T-cell (primary cell): ENCODE measurements at regions not wholly inside any gene's neighbourhood (a gene's known extent, or its start where the extent isn't known, plus 50 kb on each side); places are given as distances from the start of the nearest gene placed in this dataset.
"Not testable (repeated sequence)": the region's sequence is repeated elsewhere in the genome, so short reads cannot be mapped to it uniquely, and the experiment has no call there.

Experiments used
- ATAC-seq, 4 experiments: fragments of 200-7000 bp in 3 of 4; fragments of 150-1000 bp in 1 of 4; cut with Tn5 transposase; replicated peaks in 1 of 4; 1 replicate in 3 of 4; 2 replicates in 1 of 4; pipeline ENCODE4 v1.10.0; 2021; ENCODE audit warnings: moderate library complexity in 3 of 4, mild to moderate bottlenecking in 2 of 4, moderate number of reproducible peaks in 1 of 4
- CTCF ChIA-PET, 2 donors: fragments of 300-600 bp; sonication (Branson Sonifier 250); formaldehyde crosslinking; loops; one replicate each; lab custom pipeline; 2022; ENCODE audit warnings: antibody characterized with exemption in 2 of 2; lab: Charles Lee
- POLR2A ChIA-PET, 2 donors: fragments of 300-600 bp; sonication (Branson Sonifier 250); formaldehyde crosslinking; loops; one replicate each; lab custom pipeline; 2022; ENCODE audit warnings: antibody characterized with exemption in 2 of 2; lab: Charles Lee
- DNase-seq, 35 experiments: peaks; one replicate each; pipeline versions ENCODE4 v3.0.0 to v3.0.0-alpha.2; 2013 to 2023
- H3K27ac ChIP-seq: one replicate; pipeline ENCODE4 v1.5.1; 2013; ENCODE audit warnings: low read length
- H3K27me3 ChIP-seq, 2 experiments: replicated peaks in 1 of 2; 1 replicate in 1 of 2; 2 replicates in 1 of 2; pipeline versions ENCODE4 v1.6.1 to v1.7.0; 2013; ENCODE audit warnings: low read length in 1 of 2, mixed read lengths in 1 of 2; ENCODE audit not compliant: control insufficient read depth in 2 of 2, insufficient read depth in 2 of 2; ENCODE audit errors: extremely low read depth in 1 of 2
- H3K36me3 ChIP-seq, 2 donors: 1 replicate in 1 of 2; 2 replicates in 1 of 2; pipeline versions ENCODE4 v1.6.1 to v1.7.0; 2013; ENCODE audit warnings: low read length in 1 of 2; ENCODE audit not compliant: control insufficient read depth in 2 of 2, insufficient read depth in 1 of 2; ENCODE audit errors: extremely low read depth in 1 of 2
- H3K4me1 ChIP-seq, 2 experiments: 1 replicate in 1 of 2; 2 replicates in 1 of 2; pipeline versions ENCODE4 v1.6.1 to v1.7.0; 2013; ENCODE audit warnings: low read length in 2 of 2, mixed read lengths in 1 of 2; ENCODE audit not compliant: insufficient read depth in 2 of 2, control insufficient read depth in 1 of 2; ENCODE audit errors: extremely low read depth in 1 of 2
- H3K4me3 ChIP-seq, 2 donors: 1 replicate in 1 of 2; 2 replicates in 1 of 2; pipeline versions ENCODE4 v1.5.1 to v1.7.0; 2013; ENCODE audit warnings: mild to moderate bottlenecking in 2 of 2, low read length in 1 of 2, moderate library complexity in 1 of 2; ENCODE audit not compliant: control insufficient read depth in 1 of 2; ENCODE audit errors: extremely low read depth in 1 of 2
- H3K9me3 ChIP-seq: 2 replicates; pipeline ENCODE4 v1.7.0; 2013
- H3K27ac Mint-ChIP-seq, 2 donors: one replicate each; pipeline ENCODE4 v1.8.0; 2020 to 2021; ENCODE audit warnings: mild to moderate bottlenecking in 2 of 2, mixed read lengths in 2 of 2
- H3K27me3 Mint-ChIP-seq, 2 donors: one replicate each; pipeline ENCODE4 v1.8.0; 2021 to 2022; ENCODE audit warnings: mixed read lengths in 2 of 2
- H3K36me3 Mint-ChIP-seq: one replicate; pipeline ENCODE4 v1.8.0; 2021; ENCODE audit warnings: mixed read lengths
- H3K4me1 Mint-ChIP-seq, 3 donors: one replicate each; pipeline ENCODE4 v1.8.0; 2020 to 2022; ENCODE audit warnings: mixed read lengths in 3 of 3, mild to moderate bottlenecking in 1 of 3
- H3K4me3 Mint-ChIP-seq, 3 donors: one replicate each; pipeline ENCODE4 v1.8.0; 2020 to 2022; ENCODE audit warnings: mild to moderate bottlenecking in 3 of 3, mixed read lengths in 3 of 3, moderate library complexity in 3 of 3
- H3K9me3 Mint-ChIP-seq, 3 donors: one replicate each; pipeline ENCODE4 v1.8.0; 2020 to 2022; ENCODE audit warnings: mixed read lengths in 3 of 3
- WGBS: methylation state at CpG from one replicate; pipeline ENCODE4 v1.1.5; 2013; ENCODE audit warnings: missing lambda C conversion rate; ENCODE audit not compliant: insufficient coverage; 5-methylcytosine and 5-hydroxymethylcytosine counted together

DNA sequence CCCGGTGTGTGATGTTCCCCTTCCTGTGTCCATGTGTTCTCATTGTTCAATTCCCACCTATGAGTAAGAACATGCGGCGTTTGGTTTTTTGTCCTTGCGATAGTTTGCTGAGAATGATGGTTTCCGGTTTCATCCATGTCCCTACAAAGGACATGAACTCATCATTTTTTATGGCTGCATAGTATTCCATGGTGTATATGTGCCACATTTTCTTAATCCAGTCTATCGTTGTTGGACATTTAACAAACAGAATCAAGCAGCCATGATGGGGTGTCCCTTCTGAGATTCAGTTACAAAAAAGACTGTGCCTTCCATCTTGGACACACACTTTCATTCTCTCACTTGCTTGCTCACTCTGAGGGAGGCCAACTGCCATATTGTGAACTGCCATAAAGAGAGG lies 66.5 kb upstream of the MDM1 start:
- DNase-seq, CTCF ChIA-PET, H3K27me3 Mint-ChIP-seq, H3K27me3 ChIP-seq, POLR2A ChIA-PET, H3K36me3 ChIP-seq, H3K9me3 Mint-ChIP-seq, H3K4me3 ChIP-seq, ATAC-seq, H3K27ac ChIP-seq, H3K27ac Mint-ChIP-seq, H3K4me3 Mint-ChIP-seq, H3K36me3 Mint-ChIP-seq, H3K9me3 ChIP-seq, H3K4me1 ChIP-seq: not testable (repeated sequence)
- H3K4me1 Mint-ChIP-seq = peaks cover 2 to 11% (median 6%) of the 10 kb centered on the region in 3 donors
- WGBS = 80% methylated on average over 1 of the region's 6 CpGs

DNA sequence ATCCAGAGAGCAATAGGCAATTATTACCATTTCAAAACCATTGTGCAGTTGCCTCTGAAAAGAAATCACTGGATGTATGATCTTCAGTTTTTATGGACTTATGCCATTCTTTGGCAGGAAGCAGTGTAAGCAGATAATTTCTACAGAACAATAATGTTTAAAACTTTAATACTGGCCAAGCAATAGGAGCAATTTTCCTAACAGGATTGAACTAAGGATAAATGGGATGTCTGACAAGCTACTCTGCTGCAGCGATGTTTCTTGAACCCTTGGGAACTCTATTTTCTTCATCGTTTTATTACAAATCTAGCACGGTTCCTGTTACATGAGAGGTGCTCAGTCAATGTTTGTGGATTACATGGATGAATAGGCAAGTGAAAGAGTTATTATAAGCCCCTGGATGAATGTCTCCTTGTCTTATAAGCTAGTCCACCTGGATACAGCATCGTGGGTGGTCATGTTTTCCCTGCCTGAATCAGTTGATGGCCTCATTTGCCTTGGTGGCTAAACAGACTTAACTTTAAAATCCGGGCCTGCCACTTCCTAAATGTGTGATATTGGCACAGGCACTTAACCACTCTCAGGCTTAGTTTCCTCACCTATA lies 68.2 kb upstream of the MDM1 start:
- Mint-ChIP-seq H3K27ac (no peak overlapping the region), H3K9me3 (peaks cover 0 to 6% (median 0%) of the 10 kb centered on the region in 3 donors), H3K27me3 (no peaks in the 10 kb centered on the region), H3K36me3 (no peaks in the 10 kb centered on the region), H3K4me3 (no peak overlapping the region), H3K4me1 (peaks cover 5 to 14% (median 13%) of the 10 kb centered on the region in 3 donors)
- POLR2A ChIA-PET = no interaction called here
- Histone ChIP-seq H3K9me3 (no peaks in the 10 kb centered on the region), H3K27ac (no peak overlapping the region), H3K4me1 (peaks cover 2 to 4% of the 10 kb centered on the region in 2 experiments), H3K4me3 (no peak overlapping the region), H3K27me3 (no peaks in the 10 kb centered on the region), H3K36me3 (no peaks in the 10 kb centered on the region)
- CTCF ChIA-PET = no interaction called here
- no peak for DNase-seq
- 100% methylated on average over 3 of the region's 5 CpGs for WGBS
- no peak for ATAC-seq

DNA sequence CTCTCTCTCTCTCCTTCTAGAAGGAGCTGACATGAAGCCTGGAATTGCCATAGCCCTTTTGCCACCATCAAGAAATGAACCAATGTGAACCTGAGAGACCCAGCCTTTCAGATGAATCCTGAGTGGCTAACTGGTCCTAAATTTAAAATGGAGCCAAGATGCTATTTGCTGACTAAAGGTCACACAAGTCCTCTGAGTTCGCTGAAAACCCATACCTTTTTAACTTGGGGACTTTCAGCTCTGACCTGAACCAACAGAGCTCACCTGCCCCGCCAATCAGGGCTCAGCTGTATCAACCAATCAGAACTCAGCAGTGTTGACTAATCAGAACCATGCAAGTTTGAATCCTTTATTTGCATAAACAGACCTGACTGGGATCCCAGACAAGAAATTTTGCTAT lies 70.3 kb upstream of the MDM1 start:
- DNase-seq = no peak
- Histone ChIP-seq H3K27me3 (no peaks in the 10 kb centered on the region), H3K27ac (no peak overlapping the region), H3K36me3 (no peaks in the 10 kb centered on the region), H3K4me3 (no peak overlapping the region), H3K4me1 (peaks cover 2 to 7% of the 10 kb centered on the region in 2 experiments), H3K9me3 (no peaks in the 10 kb centered on the region)
- no peak overlapping the region for H3K4me3 Mint-ChIP-seq
- H3K27me3 Mint-ChIP-seq = no peaks in the 10 kb centered on the region
- H3K27ac Mint-ChIP-seq = no peak overlapping the region
- 100% methylated on average over 2 of the region's 2 CpGs for WGBS
- CTCF ChIA-PET = no interaction called here
- POLR2A ChIA-PET = interaction anchor here in 1 of 2 donors (0.6 kb wide), 1 partner anchor 475 kb away, joined by 4 read pairs; no protein-coding TSS in a partner anchor
- no peaks in the 10 kb centered on the region for H3K36me3 Mint-ChIP-seq
- peaks cover 11 to 24% (median 22%) of the 10 kb centered on the region in 3 donors for H3K4me1 Mint-ChIP-seq
- peaks cover 0 to 4% (median 0%) of the 10 kb centered on the region in 3 donors for H3K9me3 Mint-ChIP-seq
- no peak for ATAC-seq

DNA sequence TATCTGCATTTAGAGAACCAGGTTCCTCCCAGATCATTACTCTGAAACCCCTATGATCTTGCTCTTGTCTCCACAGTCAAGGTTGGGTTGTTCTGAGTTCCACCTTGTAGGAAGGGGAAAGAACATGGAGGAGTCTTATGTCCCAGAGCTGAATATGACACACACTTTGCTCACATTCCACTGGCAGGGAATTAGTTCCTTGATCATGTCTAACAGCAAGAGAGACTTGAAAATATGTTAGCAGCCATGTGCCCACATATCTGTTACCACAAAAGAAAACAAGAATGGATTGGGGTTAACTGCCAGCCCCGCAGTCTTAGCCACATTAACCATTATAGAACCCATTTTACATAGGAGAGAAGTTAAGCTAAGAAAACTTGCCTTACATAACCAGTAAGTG lies 71.1 kb upstream of the MDM1 start:
- DNase-seq = no peak
- H3K4me1 Mint-ChIP-seq = peaks cover 11 to 22% (median 20%) of the 10 kb centered on the region in 3 donors
- H3K27me3 ChIP-seq = no peaks in the 10 kb centered on the region
- no peaks in the 10 kb centered on the region for H3K9me3 Mint-ChIP-seq
- no CpG with 5 or more reads among the region's 1 CpG for WGBS
- no peak for ATAC-seq
- H3K4me1 ChIP-seq = peaks cover 2 to 7% of the 10 kb centered on the region in 2 experiments
- no peak overlapping the region for H3K27ac ChIP-seq
- H3K27ac Mint-ChIP-seq = no peak overlapping the region
- CTCF ChIA-PET = interaction anchor here in 1 of 2 donors (0.5 kb wide), 1 partner anchor 45 kb away, joined by 4 read pairs; no protein-coding TSS in a partner anchor
- POLR2A ChIA-PET = no interaction called here
- H3K4me3 Mint-ChIP-seq = no peak overlapping the region
- no peak overlapping the region for H3K4me3 ChIP-seq
- H3K36me3 ChIP-seq = no peaks in the 10 kb centered on the region
- H3K27me3 Mint-ChIP-seq = no peaks in the 10 kb centered on the region
- no peaks in the 10 kb centered on the region for H3K36me3 Mint-ChIP-seq
- H3K9me3 ChIP-seq = no peaks in the 10 kb centered on the region

DNA sequence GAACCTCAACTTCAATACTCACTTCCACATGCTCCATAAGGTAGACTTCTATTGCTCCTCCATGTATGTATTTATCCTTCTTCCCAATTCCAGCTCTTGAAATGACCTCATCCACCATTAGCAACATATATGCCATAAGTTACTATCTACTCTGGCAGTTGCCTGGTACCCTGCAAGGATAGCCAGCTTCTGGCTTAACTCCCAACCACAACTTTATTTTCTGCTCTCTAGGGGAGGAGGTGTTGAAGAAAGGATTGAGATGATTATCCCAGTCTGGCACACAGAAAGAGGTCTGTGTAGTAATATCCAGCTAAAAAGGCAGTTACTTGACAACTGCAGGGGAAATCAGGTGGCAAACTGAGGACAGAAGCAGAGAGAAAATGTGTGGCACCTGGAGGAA lies 71.5 kb upstream of the MDM1 start:
- DNase-seq (no peak), ATAC-seq (no peak)
- H3K4me1 Mint-ChIP-seq = peaks cover 11 to 22% (median 20%) of the 10 kb centered on the region in 3 donors
- H3K9me3 Mint-ChIP-seq = no peaks in the 10 kb centered on the region
- no peaks in the 10 kb centered on the region for H3K36me3 Mint-ChIP-seq
- CTCF ChIA-PET = no interaction called here
- Histone ChIP-seq H3K9me3 (no peaks in the 10 kb centered on the region), H3K4me3 (no peak overlapping the region), H3K4me1 (peaks cover 2 to 7% of the 10 kb centered on the region in 2 experiments), H3K27me3 (no peaks in the 10 kb centered on the region), H3K27ac (no peak overlapping the region), H3K36me3 (no peaks in the 10 kb centered on the region)
- H3K27me3 Mint-ChIP-seq = no peaks in the 10 kb centered on the region
- H3K27ac Mint-ChIP-seq = no peak overlapping the region
- POLR2A ChIA-PET = no interaction called here
- no peak overlapping the region for H3K4me3 Mint-ChIP-seq

DNA sequence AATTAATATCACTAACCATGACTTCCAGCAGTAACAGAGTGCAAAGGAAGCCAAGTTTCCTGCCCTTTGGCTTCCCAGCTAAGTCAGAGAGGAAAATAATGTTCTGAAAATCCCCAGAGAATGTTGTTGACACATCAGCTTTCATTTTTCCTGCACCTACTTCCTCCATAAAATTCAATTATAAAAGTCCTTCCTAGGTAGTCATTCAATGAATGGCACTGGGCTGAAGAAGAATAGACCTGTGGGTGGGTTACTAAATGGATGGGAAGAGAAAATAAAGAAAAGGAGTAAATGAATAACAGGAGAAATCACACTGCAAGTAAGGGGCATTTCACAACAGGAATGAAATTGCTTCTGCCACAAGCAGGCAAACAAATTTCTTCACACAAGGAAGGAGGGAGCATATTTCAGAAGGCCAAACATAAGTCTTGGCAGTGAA lies 73.2 kb upstream of the MDM1 start:
- Histone ChIP-seq H3K27ac (no peak overlapping the region), H3K4me1 (peaks cover 2 to 7% of the 10 kb centered on the region in 2 experiments), H3K27me3 (no peaks in the 10 kb centered on the region), H3K9me3 (no peaks in the 10 kb centered on the region), H3K4me3 (no peak overlapping the region), H3K36me3 (no peaks in the 10 kb centered on the region)
- ATAC-seq = no peak
- Mint-ChIP-seq H3K4me3 (no peak overlapping the region), H3K27ac (no peak overlapping the region), H3K36me3 (no peaks in the 10 kb centered on the region), H3K27me3 (no peaks in the 10 kb centered on the region), H3K4me1 (peaks cover 11 to 22% (median 20%) of the 10 kb centered on the region in 3 donors), H3K9me3 (no peaks in the 10 kb centered on the region)
- POLR2A ChIA-PET = no interaction called here
- CTCF ChIA-PET = no interaction called here
- no peak for DNase-seq
